ENCODE measurements at regions not wholly inside any gene's neighbourhood (a gene's known extent, or its start where the extent isn't known, plus 50 kb on each side); places are given as distances from the start of the nearest gene placed in this dataset.

DNA sequence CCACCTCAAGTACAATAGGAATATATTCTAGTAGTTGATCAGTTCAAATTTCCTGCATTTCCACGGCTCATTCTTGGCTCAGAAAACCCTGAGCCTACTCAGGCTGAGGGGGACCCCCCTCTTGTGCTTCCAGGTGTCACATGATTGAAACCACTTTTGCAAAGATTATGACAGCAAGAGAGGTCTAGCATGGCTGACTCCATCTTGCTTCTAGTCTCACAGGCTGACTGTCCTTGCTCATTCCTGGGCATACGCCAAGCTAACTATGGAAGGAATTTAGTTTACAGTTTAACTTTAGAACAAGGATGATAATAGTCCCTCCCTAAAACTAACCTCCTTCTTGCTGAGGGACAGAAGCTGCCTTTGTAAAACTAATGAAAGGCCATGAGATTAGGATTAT is 154.1 kb downstream of the SNX18 start:
- no peak for DNase-seq

DNA sequence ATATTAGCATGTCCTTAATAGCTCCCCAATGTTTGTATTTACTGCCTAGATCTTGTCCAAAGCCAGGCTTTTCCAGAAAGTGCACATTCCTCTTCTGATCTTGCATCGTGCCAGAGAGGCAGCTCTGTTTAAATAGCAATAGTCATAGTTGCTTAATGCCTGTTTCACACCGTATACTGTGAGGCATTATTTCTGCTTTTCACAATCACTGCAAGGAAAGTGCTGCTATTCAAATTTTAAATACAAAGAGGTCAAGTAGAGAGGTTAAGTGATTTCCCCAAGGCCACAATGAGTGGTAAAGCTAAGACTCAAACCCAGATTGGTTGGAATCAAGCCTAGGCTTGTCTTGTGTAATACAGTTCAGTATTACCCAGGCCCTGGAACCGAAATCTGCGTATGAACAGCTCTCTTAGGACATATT is 153.6 kb downstream of the SNX18 start:
- no peak for DNase-seq

DNA sequence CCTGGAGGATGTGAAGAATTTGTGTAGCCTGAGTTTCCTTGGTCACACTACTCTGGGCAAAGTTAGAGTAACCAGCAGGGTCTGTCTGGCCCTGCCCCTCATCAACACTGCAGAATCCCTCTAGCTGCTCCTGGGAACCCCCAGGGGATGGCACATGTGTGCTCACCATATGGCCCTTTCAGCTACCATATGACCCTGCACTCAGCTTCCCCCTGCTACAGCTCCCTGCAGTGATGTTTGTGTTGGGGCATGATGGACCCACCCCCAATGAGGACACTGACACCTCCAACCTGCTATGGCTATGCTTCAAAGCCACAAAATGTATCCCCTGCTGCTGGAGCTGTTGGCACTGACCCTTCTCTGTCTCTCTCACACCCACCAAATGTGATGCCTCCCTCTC is 152.7 kb downstream of the SNX18 start:
- no peak for DNase-seq

DNA sequence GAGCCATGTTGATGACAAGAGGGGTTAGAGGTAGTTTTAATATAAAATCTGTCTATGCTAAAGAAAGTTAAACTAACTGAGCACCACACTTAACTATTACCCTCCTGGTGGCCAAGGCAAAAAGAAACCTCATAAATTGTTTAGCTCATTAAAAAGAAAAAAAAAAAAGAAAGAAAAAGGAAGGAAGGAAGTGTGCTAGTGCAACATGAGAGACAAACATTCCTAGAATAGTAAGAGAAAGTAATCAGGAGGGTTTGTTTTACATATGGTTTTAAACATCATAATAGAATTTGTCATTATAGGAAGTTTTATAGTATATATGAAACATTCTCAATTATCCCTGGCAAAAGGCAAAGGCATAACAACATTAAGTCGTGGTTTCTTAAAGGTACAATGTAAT is 152.3 kb downstream of the SNX18 start:
- no peak for DNase-seq

DNA sequence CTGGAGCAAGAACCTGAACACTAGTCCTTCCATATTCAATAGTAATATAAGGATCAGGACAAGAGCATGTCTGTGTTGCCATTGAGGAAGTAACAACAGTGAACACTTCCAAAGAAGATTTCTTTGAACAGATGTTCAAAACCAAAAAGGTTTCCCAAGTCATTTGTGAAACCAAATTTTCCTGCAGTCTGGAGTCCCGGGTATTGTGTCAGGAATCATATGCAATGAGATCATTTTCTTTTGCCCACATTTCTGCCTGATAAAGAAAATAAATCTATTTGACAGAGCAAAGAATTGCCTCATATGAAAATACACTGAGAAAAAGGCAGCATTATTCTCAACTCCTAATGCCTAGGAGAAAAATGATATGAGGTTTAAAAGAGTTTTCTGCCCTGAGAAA is 151.7 kb downstream of the SNX18 start:
- no peak for DNase-seq

DNA sequence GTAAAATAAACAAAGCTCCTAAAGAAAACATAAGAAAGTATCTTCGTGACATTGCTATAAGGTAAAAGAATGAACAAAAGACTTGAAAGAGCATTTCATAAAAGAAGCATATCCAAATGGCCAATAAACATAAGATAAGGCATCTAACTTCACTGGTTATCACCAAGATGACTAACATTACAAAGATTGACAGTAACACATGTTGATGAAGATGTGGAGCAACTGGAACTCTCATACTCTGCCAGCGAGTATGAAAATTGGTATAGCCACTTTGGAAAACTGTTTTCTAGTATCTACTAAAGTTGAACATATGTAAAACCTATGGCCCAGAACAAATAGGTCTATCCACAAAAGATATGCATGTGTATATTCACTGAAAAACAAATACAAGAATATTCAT is 150.5 kb downstream of the SNX18 start:
- DNase-seq: no peak

DNA sequence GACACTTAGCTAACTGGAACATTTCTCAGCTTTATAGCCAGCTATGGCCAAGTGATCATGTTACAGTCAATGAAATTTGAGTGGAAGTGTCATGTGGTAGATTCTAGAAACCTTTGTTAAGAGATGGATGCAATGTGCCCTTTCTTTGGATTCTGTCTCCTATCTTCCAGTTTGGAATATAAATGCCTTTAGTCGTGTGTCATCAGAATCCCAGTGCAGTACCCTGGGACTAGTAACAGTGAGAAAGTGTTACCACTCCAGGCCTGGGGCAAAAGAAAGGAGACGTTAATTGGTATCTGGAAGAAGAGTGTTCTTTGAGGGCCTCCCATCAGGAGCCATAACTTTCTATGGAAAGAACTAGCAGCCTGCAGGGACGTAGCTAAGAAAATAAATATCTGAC is 149.6 kb downstream of the SNX18 start:
- no peak for DNase-seq

DNA sequence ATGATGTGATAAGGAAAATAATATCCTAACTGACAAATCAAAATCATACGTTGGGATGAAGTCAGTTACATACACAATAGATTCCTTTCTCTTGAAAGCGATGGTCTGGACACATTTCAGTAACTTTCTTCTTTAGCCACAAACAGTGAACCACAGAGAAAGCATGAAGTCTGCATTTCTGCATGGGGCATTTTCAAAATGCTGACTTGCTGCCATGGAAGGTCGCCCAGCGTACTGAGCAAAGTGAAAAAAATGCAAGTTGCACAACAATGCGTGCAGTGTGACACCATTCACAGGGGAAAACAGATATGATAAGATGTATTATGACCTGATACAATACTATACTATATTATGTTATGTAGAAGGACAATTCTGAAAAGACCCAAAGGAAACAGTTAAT is 146.3 kb downstream of the SNX18 start:
- DNase-seq: peak; percentile 9

DNA sequence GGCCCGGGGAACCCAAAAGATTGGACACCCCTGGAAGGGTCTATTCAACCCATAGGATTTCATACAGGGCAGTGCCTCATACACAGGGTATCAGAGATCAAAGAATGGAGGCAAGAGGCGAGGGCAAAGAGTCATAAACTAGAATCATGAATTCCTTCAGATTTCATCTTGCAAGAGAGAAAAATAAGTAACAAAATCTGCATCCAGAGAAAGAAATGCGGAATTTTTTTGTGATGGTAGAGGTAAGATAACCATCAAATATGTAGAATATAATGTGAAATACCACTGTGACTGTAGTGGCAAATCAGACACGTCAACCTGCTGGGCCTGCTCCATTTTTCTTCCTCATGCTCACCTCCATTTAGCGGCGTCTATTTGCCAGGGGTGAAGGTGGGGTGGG is 143.6 kb downstream of the SNX18 start:
- no peak for DNase-seq

DNA sequence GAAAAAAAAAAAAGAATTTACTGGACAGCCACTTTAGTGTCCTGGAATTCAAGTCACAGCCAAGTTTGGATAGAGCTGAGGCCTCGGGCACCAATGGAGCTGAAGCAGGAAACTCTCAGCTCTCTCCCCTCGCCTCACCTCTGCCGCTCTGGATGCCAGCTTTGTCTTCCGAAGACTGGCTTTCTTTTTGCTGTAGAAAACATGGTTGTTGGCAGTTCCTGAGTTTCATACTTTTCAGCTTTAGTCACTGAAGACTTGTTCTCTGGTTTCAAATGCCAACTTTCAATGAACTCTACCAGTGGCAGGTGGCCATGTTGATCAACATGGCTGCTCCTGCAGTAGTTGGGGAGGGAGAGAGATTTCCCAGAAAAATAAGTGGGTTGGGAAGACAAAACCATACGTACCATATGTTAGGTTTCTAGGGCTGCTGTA is 142.2 kb downstream of the SNX18 start:
- DNase-seq: no peak

DNA sequence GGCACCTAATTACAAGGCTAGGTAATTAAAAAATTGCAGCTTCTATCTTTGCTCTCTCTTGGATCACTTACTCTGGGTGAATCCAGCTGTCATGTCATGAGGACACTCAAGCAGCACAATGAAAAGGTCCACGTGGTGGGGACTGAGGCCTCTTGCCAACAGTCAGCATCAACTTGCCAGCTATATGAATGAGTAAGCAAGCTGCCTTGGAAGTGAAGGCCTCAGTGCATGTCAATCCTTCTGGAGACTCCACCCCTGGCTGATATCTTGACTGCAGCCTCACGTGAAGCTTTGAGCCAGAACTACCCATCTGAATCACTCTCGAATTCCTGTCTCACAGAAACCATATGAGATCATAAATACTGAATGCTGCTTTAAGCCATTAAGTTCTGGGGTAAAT is 140.5 kb downstream of the SNX18 start:
- no peak for DNase-seq

DNA sequence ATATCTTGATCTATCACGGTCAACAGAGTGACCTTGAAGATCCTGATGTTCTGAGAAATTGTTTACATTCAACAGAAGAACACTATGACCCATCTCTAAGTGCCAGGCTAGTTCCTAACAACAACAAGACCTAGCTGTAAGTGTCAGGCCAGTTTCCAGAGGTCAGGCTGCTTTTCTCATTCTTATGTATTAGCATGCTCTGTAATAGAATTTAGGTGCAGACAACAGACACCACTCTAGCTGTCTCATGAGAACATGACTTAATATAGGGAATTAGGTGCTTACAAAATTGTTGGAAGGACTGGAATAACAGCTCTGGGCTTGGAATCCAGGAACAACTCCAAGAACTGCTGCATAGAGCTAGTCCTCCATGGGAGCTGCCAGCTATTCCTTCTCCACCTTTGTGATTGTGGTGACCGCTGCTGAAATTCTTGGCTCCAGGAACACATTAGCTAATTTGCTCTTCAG is 138.7 kb downstream of the SNX18 start:
- no peak for DNase-seq

DNA sequence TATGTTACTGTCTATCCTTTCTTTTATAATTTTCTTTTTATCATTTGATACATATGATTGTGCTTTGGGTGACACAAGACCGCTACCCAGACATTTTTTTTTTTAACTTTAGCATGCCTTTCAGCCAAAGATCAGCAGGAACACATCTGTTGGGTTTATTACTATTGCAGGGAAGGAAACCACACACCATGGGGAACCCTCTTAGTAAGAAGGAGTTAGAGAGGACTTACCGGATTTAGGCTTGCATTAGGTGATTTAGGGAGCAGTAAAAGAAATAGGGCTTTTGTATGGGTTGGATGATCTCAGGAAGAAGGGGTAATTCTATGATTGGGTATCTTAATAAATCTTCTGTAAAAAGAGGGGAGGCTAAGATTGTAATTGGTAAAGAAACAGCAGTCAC is 138.2 kb downstream of the SNX18 start:
- DNase-seq: no peak

DNA sequence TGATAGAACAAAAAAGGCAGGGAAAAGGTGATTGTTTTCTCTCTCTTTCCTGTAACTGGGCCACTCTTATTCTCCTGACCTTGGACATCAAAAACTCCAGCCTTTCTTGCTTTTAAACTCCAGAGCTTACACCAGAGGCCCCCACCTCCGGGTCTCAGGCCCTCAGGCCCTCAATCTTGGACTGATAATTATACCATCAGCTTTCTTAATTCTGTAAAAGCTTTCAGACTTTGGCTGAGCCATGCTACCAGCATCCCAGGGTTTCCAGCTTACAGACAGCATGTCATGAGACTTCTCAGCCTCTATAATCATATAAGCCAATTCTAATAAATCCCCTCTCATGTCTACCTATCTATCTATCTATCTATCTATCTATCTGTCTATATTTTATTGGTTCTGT is 137.7 kb downstream of the SNX18 start:
- DNase-seq: no peak

DNA sequence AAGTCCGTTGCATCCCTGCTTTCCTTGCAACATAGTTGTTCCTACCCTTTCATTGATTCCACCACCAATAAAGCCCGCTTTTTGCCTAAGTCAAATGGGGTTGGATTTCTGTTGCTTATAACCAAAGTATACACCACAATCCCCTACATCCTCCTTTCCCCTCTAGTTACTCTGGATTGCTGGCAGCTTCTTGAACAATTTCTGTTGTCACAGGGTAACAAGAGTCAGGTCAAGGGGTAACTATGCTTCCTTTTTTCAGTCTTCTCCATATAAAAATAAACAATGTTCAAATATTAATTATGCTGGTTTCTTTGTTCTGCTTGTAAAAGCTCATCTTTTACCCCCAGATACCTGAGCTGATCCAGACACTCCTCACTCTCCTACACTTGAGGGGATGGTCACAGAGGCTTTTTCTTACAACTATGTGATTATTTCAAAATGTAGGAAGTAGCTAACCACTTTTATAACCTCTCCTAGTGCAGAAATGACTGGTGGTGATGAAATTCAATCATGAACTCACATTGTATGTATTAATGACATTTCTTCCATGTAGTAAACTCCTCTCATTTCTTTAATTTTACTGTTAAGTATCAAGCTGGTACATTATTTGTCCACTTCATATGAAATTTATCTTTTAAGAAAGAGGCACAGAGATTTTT is 136.5 kb downstream of the SNX18 start:
- DNase-seq: no peak

DNA sequence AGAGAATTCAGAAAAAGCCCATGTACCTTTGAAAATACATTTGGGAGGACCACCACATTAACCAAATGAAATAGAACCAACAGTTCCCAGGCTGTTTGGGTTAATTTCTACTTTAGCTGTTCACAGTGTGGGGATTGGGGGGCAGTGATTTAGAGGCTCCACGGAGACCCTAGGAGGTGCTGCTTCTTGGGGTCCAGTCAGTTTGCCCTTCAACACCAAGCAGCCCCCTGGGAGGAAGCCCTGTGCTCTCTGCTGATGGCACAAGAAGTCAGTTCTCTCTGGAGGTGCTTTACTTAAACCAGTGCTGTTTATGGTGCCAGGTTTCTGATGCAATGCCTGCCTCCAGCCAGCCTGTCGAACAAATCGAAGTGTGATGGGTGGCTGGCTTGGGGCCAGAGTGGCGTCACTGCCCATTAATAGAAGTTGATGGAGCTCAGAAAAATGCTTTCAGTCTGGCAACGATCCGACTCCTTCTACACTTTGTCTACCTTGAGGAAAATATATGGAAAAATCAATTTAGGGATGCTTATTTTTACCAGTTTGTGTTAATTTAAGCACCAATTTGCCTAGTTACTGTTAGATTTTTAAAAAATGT is 134.0 kb downstream of the SNX18 start:
- no peak for DNase-seq

DNA sequence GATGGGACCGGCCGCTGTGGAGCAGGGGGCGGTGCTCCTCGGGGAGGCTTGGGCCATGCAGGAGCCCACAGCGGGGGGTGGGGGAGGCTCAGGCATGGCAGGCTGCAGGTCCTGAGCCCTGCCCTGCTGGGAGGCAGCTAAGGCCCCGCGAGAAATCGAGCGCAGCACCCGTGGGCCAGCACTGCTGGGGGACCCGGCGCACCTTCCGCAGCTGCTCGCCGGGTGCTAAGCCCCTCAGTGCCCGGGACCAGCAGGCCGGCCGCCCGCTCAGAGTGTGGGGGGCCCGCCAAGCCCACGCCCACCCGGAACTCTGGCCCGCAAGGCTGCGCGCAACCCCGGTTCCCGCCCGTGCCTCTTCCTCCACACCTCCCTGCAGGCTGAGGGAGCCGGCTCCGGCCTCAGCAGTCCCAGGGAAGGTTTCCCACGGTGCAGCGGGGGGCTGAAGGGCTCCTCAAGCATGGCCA is 131.5 kb downstream of the SNX18 start:
- no peak for DNase-seq

DNA sequence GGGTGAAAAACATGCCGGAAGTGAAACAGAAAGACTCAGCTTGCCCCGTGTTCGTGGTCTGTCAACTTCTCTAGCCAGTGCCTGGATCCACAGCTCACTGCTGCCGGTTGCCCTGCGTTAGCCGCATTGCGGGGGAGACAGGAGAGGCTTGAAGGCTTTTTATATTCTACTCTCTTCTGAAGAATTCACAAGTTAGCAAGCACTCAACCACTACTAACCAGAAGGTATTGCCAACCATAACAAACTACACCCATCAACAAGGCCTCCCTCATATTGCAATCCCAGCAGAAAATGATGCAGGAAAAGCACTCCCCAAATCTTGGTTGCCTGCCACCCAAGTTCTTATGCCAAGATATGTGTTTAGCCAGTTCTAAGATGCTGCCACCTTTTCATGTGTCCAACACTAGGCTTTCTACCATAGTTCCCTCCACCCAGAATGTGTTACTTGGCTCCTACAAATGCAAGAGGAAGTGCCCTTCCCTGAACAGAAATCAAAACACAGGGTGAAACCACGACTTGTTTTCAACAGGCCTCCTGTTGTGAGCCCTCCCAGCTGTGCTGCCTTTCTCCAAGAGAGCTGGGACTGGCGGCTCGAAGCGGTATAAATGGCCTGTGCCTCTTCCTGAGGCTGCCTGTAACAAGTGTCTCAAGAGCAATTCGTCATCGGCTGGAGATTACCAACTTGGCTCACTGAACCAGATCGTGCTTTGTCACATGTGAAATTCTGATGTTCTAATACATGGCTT is 129.0 kb downstream of the SNX18 start:
- no peak for DNase-seq

DNA sequence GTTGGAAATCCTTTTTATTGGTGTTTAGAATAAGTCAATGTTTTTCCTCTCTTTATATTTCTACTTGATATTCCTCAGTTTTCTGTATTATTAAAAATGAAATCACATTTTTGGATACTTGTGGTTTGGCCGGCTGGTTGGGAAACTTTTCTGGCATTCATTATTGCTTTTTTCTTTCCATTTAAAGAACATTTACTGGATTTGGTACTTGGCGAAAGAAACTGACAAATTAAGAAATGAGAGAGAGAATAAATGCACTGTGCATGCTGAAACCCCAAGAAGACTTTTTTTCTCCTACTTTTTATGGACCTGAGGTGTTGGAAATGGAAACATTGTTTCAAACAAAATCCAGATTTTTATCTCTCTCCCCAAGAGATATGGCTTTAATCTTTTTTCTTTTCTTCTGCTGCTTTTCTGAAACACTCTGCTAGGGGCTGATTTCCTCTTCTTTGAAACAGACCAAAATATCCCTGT is 128.4 kb downstream of the SNX18 start:
- DNase-seq: no peak

DNA sequence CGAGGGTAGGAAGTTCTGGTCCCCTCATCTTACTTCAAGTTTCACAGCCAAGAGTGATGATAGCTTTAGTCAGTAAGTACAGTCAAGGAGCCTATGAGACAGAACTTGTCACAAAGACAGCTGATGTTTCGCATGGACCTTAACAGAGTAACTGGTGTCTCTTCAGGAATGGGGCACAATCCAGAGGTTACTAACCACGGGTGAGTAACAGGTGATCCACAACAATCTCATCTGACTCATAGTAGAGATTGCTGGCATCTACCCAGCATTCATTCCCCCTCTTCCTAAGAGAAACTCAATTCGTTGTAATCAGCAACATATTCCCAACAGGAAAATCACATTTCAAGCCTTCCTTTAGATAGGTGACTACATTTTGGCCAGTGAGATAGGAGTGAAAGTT is 126.7 kb downstream of the SNX18 start:
- DNase-seq: peak; percentile 24

DNA sequence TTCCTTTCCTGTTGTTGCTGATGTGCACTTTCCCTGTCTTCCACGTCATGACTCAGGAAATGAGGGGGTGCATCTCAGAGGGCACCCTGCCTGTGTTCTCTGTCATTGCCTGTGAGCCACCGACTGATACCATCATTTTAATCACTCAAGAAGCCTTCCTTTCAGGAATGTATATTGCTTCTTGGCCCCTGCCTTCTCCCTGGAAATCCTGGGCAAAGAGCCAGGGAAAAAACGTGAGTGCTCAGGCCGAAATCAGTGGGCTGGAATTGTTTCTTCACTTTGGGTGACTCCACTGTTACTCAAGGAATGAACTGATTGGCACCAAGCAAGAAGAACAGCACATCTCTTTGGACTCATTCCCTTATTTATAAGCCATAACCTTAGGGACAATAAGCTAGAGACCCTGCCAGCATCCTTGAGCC is 126.1 kb downstream of the SNX18 start:
- peak; percentile 21 for DNase-seq

DNA sequence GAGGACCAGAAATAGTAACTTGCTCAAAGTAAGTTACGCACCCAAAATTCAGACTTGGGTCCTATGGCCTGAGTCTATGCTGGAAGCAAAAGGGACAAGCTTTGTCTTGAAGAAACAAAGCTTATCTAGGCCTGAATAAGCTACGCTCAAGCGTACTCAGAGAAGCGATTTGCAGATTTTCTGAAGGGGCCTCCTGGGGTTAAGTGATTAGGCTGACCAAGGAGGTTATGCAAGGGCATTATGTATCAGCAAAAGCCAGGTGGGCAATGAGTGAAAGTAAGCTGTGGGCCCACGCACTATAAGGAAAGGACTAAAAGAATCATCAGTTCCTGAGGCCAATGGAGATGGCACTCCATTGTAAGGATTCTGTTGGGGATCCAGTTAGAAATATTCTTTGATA is 122.1 kb downstream of the SNX18 start:
- DNase-seq: no peak

DNA sequence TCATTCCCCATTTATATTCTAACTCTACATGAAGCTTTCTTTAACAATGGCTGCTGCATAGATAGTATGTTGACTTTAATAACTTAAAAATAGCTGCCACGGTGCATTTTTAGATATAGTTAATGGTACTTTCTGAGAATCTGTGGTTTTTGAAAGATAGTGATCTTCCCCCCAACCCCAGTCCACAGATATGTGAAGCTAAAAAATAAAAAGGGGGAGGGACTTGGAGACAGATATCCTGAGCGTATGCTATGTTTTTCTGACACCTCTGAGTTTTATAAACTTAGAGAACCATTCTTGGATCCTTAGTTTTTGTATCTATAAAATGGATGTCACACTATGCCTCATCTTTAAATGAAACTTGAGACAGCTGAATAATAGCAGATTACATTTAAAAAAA is 120.5 kb downstream of the SNX18 start:
- no peak for DNase-seq

DNA sequence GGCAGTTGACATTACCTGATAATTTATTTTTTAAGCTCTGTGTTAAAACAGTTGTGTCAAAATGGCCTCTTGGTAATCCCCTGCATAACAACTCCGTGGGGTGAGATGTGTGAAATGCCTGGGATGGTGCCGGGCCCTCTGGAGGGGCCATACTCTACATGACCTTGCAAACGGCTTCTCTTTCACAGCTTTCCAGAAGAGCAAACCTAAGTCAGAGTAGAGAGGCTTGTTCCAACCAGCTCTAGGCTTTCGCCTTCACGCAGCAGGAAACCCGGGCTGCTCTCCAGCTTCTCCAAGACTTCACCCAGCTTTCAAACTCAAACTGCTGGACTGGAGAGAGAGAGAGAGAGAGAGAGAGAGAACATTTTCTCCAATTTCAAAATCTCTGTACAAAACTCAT is 120.1 kb downstream of the SNX18 start:
- DNase-seq: no peak
